ENCODE measurements at regions not wholly inside any gene's neighbourhood (a gene's known extent, or its start where the extent isn't known, plus 50 kb on each side); places are given as distances from the start of the nearest gene placed in this dataset.

GRCh38 chrX:2629316-2630007 is 61.6 kb upstream of the CD99 start (continued):
- TF ChIP-seq, protein P1, sequence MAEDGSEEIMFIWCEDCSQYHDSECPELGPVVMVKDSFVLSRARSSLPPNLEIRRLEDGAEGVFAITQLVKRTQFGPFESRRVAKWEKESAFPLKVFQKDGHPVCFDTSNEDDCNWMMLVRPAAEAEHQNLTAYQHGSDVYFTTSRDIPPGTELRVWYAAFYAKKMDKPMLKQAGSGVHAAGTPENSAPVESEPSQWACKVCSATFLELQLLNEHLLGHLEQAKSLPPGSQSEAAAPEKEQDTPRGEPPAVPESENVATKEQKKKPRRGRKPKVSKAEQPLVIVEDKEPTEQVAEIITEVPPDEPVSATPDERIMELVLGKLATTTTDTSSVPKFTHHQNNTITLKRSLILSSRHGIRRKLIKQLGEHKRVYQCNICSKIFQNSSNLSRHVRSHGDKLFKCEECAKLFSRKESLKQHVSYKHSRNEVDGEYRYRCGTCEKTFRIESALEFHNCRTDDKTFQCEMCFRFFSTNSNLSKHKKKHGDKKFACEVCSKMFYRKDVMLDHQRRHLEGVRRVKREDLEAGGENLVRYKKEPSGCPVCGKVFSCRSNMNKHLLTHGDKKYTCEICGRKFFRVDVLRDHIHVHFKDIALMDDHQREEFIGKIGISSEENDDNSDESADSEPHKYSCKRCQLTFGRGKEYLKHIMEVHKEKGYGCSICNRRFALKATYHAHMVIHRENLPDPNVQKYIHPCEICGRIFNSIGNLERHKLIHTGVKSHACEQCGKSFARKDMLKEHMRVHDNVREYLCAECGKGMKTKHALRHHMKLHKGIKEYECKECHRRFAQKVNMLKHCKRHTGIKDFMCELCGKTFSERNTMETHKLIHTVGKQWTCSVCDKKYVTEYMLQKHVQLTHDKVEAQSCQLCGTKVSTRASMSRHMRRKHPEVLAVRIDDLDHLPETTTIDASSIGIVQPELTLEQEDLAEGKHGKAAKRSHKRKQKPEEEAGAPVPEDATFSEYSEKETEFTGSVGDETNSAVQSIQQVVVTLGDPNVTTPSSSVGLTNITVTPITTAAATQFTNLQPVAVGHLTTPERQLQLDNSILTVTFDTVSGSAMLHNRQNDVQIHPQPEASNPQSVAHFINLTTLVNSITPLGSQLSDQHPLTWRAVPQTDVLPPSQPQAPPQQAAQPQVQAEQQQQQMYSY (CRISPR knock-in tag; IDR thresholded peaks at IDR 0.05), result no peak
- TF ChIP-seq CBX3 (IDR thresholded peaks at IDR 0.05; ENCODE audit: borderline replicate concordance, low read depth), result no peak
- TF ChIP-seq ZBTB40 (IDR thresholded peaks at IDR 0.05; ENCODE audit: borderline replicate concordance), result peak; percentile 75; the same call in 1 of the 2 replicates
- no peak for TF ChIP-seq ZNF24 (IDR thresholded peaks at IDR 0.05)
- TF ChIP-seq ETV6 (conservative IDR thresholded peaks at IDR 0.05 in 1 of 2, IDR thresholded peaks at IDR 0.05 in 1 of 2; ENCODE audit: borderline replicate concordance in 1 of 2, low read depth in 1 of 2), result peak in 1 of 2 experiments; percentile 71; a peak in 2 of 4 replicates
- TF ChIP-seq EP300 (IDR thresholded peaks at IDR 0.05; ENCODE audit: borderline replicate concordance in 1 of 2, control insufficient read depth in 1 of 2, low read depth in 2 of 2, low read length in 2 of 2), result no peak
- TF ChIP-seq SMC3 (IDR thresholded peaks at IDR 0.05; ENCODE audit: borderline replicate concordance, low read length), result no peak
- TF ChIP-seq NR2C1 (IDR thresholded peaks at IDR 0.05), result peak; percentile 80
- TF ChIP-seq, protein P2, sequence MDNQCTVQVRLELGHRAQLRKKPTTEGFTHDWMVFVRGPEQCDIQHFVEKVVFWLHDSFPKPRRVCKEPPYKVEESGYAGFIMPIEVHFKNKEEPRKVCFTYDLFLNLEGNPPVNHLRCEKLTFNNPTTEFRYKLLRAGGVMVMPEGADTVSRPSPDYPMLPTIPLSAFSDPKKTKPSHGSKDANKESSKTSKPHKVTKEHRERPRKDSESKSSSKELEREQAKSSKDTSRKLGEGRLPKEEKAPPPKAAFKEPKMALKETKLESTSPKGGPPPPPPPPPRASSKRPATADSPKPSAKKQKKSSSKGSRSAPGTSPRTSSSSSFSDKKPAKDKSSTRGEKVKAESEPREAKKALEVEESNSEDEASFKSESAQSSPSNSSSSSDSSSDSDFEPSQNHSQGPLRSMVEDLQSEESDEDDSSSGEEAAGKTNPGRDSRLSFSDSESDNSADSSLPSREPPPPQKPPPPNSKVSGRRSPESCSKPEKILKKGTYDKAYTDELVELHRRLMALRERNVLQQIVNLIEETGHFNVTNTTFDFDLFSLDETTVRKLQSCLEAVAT (IDR thresholded peaks at IDR 0.05), result 0 out of 2 replicates have a peak, but pooled peaks have one; percentile 29
- no peak for TF ChIP-seq POLR2AphosphoS2 (IDR thresholded peaks at IDR 0.05; ENCODE audit: low read depth, low read length)
- TF ChIP-seq BHLHE40 (IDR thresholded peaks at IDR 0.05; ENCODE audit: borderline replicate concordance in 1 of 2, low read depth in 2 of 2, low read length in 1 of 2), result no peak
- no peak for TF ChIP-seq ZBTB33 (IDR thresholded peaks at IDR 0.05)
- no peak for TF ChIP-seq EZH2 (IDR thresholded peaks at IDR 0.05; ENCODE audit: borderline replicate concordance, control insufficient read depth, low read depth, low read length)
- 0 out of 4 replicates have a peak, but pooled peaks of 1 of the 2 experiments have one; percentile 42 for TF ChIP-seq CEBPB (IDR thresholded peaks at IDR 0.05; ENCODE audit: borderline replicate concordance in 1 of 2, low read depth in 2 of 2, low read length in 2 of 2)

All from GM12878 (cell line).